ENCODE measurements at regions not wholly inside any gene's neighbourhood (a gene's known extent, or its start where the extent isn't known, plus 50 kb on each side); places are given as distances from the start of the nearest gene placed in this dataset.
"Not testable (repeated sequence)": the region's sequence is repeated elsewhere in the genome, so short reads cannot be mapped to it uniquely, and the experiment has no call there.

DNA sequence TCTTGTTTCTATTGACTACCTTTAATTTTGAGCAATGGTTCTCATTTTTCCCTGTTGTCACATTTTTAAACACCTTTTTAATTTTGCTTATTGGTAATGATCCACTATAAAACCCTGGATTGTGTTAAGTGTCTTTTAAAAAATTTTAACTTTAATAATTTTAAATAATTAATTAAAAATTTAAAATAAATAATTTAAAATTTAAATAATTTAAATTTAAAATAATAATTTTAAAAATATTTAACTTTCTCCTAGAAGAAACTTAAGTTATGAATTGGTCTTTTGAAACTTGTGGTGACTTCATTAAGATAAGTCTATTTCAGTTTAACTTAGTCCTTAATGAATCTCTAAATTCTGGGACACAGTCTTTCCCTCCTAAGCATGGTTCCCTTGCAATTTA is 566.3 kb upstream of the GALNTL6 start:
- no peaks in the 10 kb centered on the region for H3K27me3 ChIP-seq
- TF ChIP-seq POLR2AphosphoS5 (IDR thresholded peaks at IDR 0.05) (no peak), POLR2A (IDR thresholded peaks at IDR 0.05) (no peak)
- TF ChIP-seq, protein P1, sequence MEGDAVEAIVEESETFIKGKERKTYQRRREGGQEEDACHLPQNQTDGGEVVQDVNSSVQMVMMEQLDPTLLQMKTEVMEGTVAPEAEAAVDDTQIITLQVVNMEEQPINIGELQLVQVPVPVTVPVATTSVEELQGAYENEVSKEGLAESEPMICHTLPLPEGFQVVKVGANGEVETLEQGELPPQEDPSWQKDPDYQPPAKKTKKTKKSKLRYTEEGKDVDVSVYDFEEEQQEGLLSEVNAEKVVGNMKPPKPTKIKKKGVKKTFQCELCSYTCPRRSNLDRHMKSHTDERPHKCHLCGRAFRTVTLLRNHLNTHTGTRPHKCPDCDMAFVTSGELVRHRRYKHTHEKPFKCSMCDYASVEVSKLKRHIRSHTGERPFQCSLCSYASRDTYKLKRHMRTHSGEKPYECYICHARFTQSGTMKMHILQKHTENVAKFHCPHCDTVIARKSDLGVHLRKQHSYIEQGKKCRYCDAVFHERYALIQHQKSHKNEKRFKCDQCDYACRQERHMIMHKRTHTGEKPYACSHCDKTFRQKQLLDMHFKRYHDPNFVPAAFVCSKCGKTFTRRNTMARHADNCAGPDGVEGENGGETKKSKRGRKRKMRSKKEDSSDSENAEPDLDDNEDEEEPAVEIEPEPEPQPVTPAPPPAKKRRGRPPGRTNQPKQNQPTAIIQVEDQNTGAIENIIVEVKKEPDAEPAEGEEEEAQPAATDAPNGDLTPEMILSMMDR (IDR thresholded peaks at IDR 0.05): no peak
- H3K9me3 ChIP-seq: peaks cover 0 to 3% of the 10 kb centered on the region in 2 donors
- H3K4me3 ChIP-seq: no peak overlapping the region
- no peak overlapping the region for H3K27ac ChIP-seq
- intact Hi-C loops (cut with DNase I; ENCODE audit: low total_unique reads): no loop called here
- H3K4me1 ChIP-seq: no peaks in the 10 kb centered on the region
- no peaks in the 10 kb centered on the region for H3K36me3 ChIP-seq
- no peak for DNase-seq (ENCODE audit: low spot score in 2 of 2)

DNA sequence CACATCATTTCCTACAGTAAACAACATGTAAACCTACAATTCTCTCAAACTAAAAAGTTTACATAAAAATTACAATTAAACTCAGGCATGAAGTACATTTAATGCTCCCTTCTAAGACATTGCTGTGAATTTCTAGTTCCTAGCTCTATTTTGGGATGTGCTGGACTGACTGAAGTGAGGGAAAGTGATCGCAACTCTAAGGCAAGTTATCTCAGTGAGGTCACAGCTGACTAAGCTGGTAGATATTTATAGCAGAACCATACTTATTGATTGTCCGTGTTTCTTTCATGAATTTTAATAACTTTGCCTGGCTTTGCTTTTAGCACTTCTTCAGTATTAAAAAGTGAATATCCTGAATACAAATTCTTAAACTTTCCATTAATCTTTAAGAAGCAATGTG is 570.4 kb upstream of the GALNTL6 start:
- no peak for DNase-seq (ENCODE audit: low spot score in 2 of 2)
- H3K4me3 ChIP-seq: no peak overlapping the region
- no peak overlapping the region for H3K27ac ChIP-seq
- H3K9me3 ChIP-seq: no peaks in the 10 kb centered on the region
- no peaks in the 10 kb centered on the region for H3K36me3 ChIP-seq
- H3K4me1 ChIP-seq: no peaks in the 10 kb centered on the region
- no peaks in the 10 kb centered on the region for H3K27me3 ChIP-seq
- intact Hi-C loops (cut with DNase I; ENCODE audit: low total_unique reads): no loop called here
- TF ChIP-seq POLR2A (IDR thresholded peaks at IDR 0.05): no peak
- TF ChIP-seq POLR2AphosphoS5 (IDR thresholded peaks at IDR 0.05): no peak
- TF ChIP-seq, protein P1 (IDR thresholded peaks at IDR 0.05): no peak

DNA sequence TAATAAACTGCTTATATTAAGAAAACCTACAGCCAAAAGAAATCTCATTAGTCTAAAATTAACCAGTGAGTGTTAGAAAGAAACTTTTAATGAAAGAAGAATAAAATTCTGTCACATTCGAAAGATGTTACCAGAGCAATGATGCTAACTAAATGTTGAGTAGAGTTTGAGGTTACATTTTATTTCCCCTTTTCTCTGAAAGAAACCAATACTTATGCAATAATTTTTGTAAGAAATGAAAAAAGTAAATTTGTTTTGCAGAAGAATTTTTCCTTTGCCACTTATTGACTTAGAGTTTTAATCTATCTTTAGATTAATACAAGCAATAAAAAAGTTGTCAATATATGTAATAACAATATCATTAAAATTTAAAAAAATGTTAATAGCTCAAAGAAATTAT is 574.0 kb upstream of the GALNTL6 start:
- Histone ChIP-seq H3K27ac (no peak overlapping the region), H3K36me3 (no peaks in the 10 kb centered on the region), H3K4me1 (no peaks in the 10 kb centered on the region), H3K9me3 (no peaks in the 10 kb centered on the region), H3K4me3 (no peak overlapping the region), H3K27me3 (no peaks in the 10 kb centered on the region)
- intact Hi-C loops (cut with DNase I; ENCODE audit: low total_unique reads): no loop called here
- TF ChIP-seq POLR2AphosphoS5 (IDR thresholded peaks at IDR 0.05) (no peak), POLR2A (IDR thresholded peaks at IDR 0.05) (no peak)
- TF ChIP-seq, protein P1 (IDR thresholded peaks at IDR 0.05): no peak
- DNase-seq (ENCODE audit: low spot score in 2 of 2): no peak

DNA sequence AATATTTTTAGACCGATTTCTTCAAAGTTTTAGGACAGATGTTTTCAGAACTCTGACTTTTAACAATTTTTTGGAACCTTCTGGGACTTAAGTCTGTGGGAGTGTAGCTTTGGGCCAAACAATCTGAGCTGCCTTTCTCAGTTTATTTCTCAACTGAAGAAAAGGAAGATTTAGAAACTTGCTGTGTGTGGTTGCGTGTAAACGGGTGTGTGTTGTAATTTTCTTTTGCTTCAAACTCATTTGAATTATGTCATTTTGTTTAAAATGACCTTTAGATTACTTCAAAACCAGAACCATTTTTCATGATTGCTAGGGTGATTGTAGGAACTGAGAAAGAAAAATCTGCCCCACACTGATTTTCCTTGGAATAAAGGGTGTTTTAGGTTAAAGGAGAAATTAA is 577.7 kb upstream of the GALNTL6 start:
- intact Hi-C loops (cut with DNase I; ENCODE audit: low total_unique reads): no loop called here
- no peak for DNase-seq (ENCODE audit: low spot score in 2 of 2)
- H3K4me1 ChIP-seq: no peaks in the 10 kb centered on the region

DNA sequence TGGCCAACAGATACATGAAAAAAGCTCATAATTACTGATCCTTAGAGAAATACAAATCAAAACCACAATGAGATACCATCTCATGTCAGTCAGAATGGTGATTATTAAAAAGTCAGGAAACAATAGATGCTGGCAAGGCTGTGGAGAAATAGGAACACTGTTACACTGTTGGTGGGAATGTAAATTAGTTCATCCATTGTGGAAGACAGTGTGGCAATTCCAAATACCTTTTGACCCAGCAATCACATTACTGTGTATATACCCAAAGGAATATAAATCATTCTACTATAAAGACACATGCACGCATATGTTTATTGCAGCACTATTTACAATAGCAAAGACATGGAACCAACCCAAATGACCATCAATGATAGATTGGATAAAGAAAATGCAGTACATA is 583.9 kb upstream of the GALNTL6 start:
- H3K4me3 ChIP-seq; intact Hi-C loops (cut with DNase I; ENCODE audit: low total_unique reads); H3K4me1 ChIP-seq; DNase-seq (ENCODE audit: low spot score in 2 of 2); H3K36me3 ChIP-seq; H3K27ac ChIP-seq; H3K27me3 ChIP-seq; H3K9me3 ChIP-seq: not testable (repeated sequence)

More for the DNA sequence above, 577.7 kb upstream of the GALNTL6 start:
- no peaks in the 10 kb centered on the region for H3K36me3 ChIP-seq
- H3K27me3 ChIP-seq: no peaks in the 10 kb centered on the region
- no peaks in the 10 kb centered on the region for H3K9me3 ChIP-seq
- H3K4me3 ChIP-seq: no peak overlapping the region
- H3K27ac ChIP-seq: no peak overlapping the region
- TF ChIP-seq, protein P1 (IDR thresholded peaks at IDR 0.05): no peak
- no peak for TF ChIP-seq POLR2AphosphoS5 (IDR thresholded peaks at IDR 0.05)
- TF ChIP-seq POLR2A (IDR thresholded peaks at IDR 0.05): no peak

DNA sequence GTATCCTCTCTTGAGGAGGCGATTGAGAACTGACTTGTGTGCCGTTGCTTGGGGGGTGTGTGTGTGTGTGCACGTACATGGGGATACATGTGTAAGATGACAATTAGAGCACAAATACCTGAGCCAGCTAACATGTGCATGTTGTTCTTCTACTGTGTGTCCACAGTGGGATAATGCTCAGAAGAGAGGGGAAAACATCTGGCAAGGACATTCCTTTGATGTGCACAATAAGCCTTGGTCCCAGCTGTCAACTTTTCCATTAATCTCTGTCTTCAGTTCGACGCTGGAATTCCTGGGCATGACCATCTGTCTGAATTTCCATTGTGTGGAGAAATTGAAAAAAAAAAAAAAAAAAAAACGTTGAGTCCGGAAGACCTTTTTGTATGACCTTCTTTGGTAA is 592.0 kb upstream of the GALNTL6 start:
- H3K36me3 ChIP-seq: no peaks in the 10 kb centered on the region
- H3K27ac ChIP-seq: no peak overlapping the region
- no peak overlapping the region for H3K4me3 ChIP-seq
- H3K4me1 ChIP-seq: no peaks in the 10 kb centered on the region
- intact Hi-C loops (cut with DNase I; ENCODE audit: low total_unique reads): no loop called here
- no peaks in the 10 kb centered on the region for H3K27me3 ChIP-seq
- TF ChIP-seq, protein P1 (IDR thresholded peaks at IDR 0.05): no peak
- TF ChIP-seq POLR2A (IDR thresholded peaks at IDR 0.05) (no peak), POLR2AphosphoS5 (IDR thresholded peaks at IDR 0.05) (no peak)
- H3K9me3 ChIP-seq: no peaks in the 10 kb centered on the region
- DNase-seq (ENCODE audit: low spot score in 2 of 2): no peak

All from breast epithelium (tissue), 4 donors.